ENCODE measurements at regions not wholly inside any gene's neighbourhood (a gene's known extent, or its start where the extent isn't known, plus 50 kb on each side); places are given as distances from the start of the nearest gene placed in this dataset.

- in situ Hi-C loops (cut with MboI) (no loop called here), intact Hi-C loops (cut with micrococcal nuclease) (no loop called here)
- Histone ChIP-seq H3K4me3 (no peak overlapping the region), H3K27ac (ENCODE audit: extremely low read depth, low read depth, low read length) (no peak overlapping the region), H3K9me1 (ENCODE audit: control insufficient read depth, insufficient read depth, low read length) (no peaks in the 10 kb centered on the region), H3K9ac (ENCODE audit: insufficient read depth in 1 of 2, low read depth in 2 of 2, low read length in 2 of 2) (no peak overlapping the region), H3K79me2 (ENCODE audit: control insufficient read depth, insufficient read depth, low read length) (no peaks in the 10 kb centered on the region), H3K4me2 (ENCODE audit: insufficient read depth, low read length) (no peak overlapping the region), H4K20me1 (replicated peaks; ENCODE audit: control insufficient read depth, insufficient read depth, low read length) (no peaks in the 10 kb centered on the region), H3K4me1 (replicated peaks in 1 of 2; ENCODE audit: control insufficient read depth in 2 of 2, insufficient read depth in 2 of 2, low read length in 2 of 2) (no peaks in the 10 kb centered on the region), H2AFZ (ENCODE audit: low read depth, low read length) (no peak overlapping the region), H3K36me3 (ENCODE audit: control insufficient read depth, insufficient read depth, low read length) (no peaks in the 10 kb centered on the region), H3K27me3 (ENCODE audit: control insufficient read depth in 2 of 2, insufficient read depth in 2 of 2, low read length in 2 of 2) (no peaks in the 10 kb centered on the region), H3K9me3 (replicated peaks; ENCODE audit: control insufficient read depth, insufficient read depth, low read depth, low read length) (no peaks in the 10 kb centered on the region)
- ATAC-seq = no peak
- ChIA-PET POLR2A (no interaction called here), CTCF (ENCODE audit: low intra/inter-chr PET ratio) (no interaction called here)
- no peak for DNase-seq (ENCODE audit: extremely low read depth in 1 of 4, low spot score in 3 of 4)
- 0% methylated on average over 2 of the region's 2 CpGs for WGBS (ENCODE audit: insufficient coverage, low coverage, missing lambda C conversion rate)
- TF ChIP-seq HES1 (IDR thresholded peaks at IDR 0.05; ENCODE audit: low read depth) (no peak), SMARCE1 (IDR thresholded peaks at IDR 0.05) (no peak), NFRKB (IDR thresholded peaks at IDR 0.05; ENCODE audit: low read depth) (no peak), POLR2G (IDR thresholded peaks at IDR 0.05; ENCODE audit: low read depth, low read length) (no peak), STAG1 (CRISPR knock-in tag; IDR thresholded peaks at IDR 0.05; ENCODE audit: borderline replicate concordance) (no peak), NR1H2 (CRISPR knock-in tag; IDR thresholded peaks at IDR 0.05) (no peak), ZNF830 (CRISPR knock-in tag; IDR thresholded peaks at IDR 0.05) (no peak)
- TF ChIP-seq, protein P1, sequence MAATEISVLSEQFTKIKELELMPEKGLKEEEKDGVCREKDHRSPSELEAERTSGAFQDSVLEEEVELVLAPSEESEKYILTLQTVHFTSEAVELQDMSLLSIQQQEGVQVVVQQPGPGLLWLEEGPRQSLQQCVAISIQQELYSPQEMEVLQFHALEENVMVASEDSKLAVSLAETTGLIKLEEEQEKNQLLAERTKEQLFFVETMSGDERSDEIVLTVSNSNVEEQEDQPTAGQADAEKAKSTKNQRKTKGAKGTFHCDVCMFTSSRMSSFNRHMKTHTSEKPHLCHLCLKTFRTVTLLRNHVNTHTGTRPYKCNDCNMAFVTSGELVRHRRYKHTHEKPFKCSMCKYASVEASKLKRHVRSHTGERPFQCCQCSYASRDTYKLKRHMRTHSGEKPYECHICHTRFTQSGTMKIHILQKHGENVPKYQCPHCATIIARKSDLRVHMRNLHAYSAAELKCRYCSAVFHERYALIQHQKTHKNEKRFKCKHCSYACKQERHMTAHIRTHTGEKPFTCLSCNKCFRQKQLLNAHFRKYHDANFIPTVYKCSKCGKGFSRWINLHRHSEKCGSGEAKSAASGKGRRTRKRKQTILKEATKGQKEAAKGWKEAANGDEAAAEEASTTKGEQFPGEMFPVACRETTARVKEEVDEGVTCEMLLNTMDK (IDR thresholded peaks at IDR 0.05; ENCODE audit: borderline replicate concordance, insufficient read depth, low read depth, low read length, poor library complexity, severe bottlenecking) = no peak
- FAIRE-seq = no peak
- BruUV-seq (replicated peaks) = no TSS peak
Observed at GRCh38 chr5:122547219-122547618, 227.7 kb upstream of the SNX2 start.
